ENCODE measurements at regions not wholly inside any gene's neighbourhood (a gene's known extent, or its start where the extent isn't known, plus 50 kb on each side); places are given as distances from the start of the nearest gene placed in this dataset.

GRCh38 chr21:16911166-16911607, 601.7 kb upstream of the CXADR start:
- DNase-seq (ENCODE audit: low read depth) = no peak

- DNase-seq (ENCODE audit: low read depth) = no peak
Observed at GRCh38 chr21:16912075-16912474, 600.8 kb upstream of the CXADR start.

DNA sequence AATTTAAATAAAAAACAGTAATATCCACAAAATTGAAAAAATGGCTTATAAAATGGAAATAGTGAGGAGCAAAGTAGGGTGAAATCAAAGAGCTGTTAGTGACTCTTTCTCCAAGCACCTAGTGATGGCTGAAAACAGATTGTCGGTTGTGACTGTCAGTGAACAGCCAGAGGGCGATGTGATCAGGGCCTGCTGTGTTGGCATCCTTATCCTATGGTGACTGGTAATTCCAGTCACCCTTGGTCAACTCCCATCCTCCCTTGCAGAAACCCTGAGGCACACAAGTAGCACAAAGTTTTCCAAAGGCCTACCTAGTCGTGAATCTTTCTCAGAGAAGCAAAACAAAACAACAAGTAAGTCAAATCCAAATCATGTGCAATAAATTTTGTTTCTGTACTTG, 599.8 kb upstream of the CXADR start:
- DNase-seq (ENCODE audit: low read depth) = no peak

GRCh38 chr21:16928439-16928838, 584.4 kb upstream of the CXADR start:
- no peak for DNase-seq (ENCODE audit: low read depth)

DNA sequence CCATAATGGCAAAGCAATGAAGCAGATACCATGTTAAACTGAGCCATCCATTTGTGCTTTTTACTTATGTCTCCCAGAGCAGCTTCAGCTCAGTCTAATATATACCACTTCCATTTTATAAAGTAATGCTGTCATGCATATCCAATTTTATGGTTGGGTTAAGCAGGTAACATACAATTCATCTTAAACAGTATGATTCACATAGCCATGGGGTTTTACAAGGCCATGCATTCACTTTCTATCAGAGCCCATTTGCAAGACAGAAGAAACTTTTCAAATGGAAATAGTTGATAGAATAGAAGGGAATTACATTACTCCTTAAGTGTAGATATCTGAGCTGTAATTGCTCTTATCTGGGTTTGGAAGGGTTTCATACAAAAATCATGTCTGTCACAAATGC, 580.5 kb upstream of the CXADR start:
- DNase-seq (ENCODE audit: low read depth) = no peak

DNA sequence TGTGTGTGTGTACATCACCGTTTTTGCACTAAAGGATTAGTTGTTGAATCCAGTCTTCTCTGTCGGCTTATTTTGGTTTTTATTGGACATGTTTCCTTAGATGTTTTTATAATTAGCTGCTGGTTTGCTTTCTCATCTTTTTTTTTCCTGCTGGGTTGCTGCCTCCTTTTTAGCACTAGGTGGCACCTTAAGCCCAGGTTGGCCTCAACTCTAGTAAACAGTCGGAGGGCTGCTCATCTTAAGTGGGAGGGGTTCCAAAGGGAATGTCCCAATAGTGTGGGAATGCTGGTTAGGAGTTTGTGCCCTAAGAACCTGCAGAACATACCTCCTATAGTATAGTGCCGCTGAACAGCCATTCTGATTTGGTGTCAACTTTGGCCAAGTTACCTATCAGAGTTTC, 570.1 kb upstream of the CXADR start:
- no peak for DNase-seq (ENCODE audit: low read depth)

DNA sequence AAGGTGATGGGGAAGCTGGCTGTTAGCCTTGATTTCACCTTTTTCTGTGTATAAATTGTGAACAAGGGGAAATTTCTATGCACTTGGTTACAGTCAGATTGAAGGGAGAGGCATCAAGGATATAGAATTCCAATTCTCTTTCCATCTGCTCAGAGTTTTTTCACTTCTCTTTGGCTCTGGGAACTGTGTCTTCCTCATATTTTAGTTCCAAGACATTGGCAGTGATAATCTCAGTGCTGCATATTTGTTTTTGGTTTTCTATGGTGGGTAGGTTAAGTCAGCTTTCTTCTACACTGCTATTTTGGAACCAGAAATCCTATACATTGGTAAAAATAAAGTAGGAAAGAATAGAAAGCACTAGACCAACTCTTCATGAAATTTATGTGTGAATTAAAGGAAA, 569.6 kb upstream of the CXADR start:
- DNase-seq (ENCODE audit: low read depth) = no peak

DNA sequence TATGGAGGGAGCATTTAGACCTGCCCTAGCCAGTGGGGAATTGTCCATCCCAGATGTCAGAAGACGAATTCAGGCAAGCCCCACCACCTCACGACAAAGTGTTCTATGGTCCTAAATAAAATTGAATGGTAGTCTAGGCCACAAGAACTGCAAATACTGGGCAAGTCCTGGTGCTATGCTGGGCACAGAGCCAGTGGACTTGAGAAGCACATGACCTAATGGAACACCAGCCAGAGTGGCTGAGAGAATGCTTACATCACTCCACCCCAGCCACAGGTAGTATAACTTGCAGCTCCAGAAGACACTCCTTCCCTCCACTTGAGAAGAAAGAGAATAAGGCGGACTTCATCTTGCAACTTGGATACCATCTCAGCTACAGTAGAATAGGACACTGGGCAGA, 567.3 kb upstream of the CXADR start:
- no peak for DNase-seq (ENCODE audit: low read depth)

DNA sequence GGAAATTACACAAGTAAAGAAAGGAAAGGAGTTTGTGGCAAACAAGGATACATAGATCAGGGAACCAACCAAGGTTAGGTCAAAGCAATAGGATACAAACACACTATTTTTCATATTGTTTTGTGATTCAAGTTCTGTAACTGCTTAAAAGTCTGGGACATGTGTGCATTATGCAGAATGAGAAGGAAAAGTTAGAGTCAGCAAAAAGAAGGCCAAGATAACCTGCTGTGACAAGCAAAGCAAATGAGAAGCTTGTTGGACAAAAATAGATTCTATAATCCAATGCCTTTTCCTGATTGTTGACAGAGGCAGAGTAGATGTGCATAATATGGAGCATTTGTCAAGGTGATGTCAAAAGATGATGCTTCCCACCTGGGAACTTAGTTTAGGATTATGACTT, 556.0 kb upstream of the CXADR start:
- no peak for DNase-seq (ENCODE audit: low read depth)

DNA sequence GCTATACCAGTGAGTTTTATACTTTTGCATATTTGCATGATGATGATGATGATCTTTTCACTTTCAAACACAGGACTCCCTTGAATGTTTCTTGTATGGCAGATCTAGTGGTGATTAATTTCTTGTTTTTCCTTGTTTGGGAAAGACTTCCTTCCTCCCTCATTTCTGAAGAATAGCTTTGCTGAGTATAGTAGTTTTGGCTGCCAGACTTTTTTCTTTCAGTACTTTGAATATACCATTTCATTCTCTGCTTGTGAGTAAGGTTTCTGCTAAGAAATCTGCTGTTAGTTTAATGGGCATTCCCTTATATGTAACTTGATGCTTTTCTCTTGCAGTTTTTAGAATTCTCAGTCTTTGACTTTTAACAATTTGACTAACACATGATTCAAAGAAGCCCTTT, 547.4 kb upstream of the CXADR start:
- DNase-seq (ENCODE audit: low read depth) = no peak

DNA sequence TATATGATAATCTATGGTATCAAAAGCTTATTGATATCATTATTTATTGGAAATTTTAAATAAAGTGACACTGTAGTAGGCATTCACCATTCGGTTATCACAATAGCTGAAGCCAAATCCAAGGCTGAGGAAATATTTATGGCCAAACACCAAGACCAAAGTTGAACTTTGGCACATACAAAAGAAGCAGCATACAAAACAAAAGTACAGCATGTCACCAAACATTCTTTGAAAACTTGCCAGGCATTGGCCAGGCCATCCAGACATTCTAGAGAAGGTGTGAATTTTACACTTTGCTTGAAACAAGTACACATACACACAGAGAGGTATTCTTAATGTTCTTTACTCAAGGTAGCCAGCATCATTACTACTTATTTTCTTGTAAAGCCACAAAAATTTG, 544.4 kb upstream of the CXADR start:
- no peak for DNase-seq (ENCODE audit: low read depth)

- DNase-seq (ENCODE audit: low read depth) = no peak
Observed at GRCh38 chr21:16969636-16970035, 543.2 kb upstream of the CXADR start.

GRCh38 chr21:16974060-16974459, 538.8 kb upstream of the CXADR start:
- DNase-seq (ENCODE audit: low read depth) = no peak

GRCh38 chr21:16976193-16976592, 536.6 kb upstream of the CXADR start:
- DNase-seq (ENCODE audit: low read depth) = no peak

DNA sequence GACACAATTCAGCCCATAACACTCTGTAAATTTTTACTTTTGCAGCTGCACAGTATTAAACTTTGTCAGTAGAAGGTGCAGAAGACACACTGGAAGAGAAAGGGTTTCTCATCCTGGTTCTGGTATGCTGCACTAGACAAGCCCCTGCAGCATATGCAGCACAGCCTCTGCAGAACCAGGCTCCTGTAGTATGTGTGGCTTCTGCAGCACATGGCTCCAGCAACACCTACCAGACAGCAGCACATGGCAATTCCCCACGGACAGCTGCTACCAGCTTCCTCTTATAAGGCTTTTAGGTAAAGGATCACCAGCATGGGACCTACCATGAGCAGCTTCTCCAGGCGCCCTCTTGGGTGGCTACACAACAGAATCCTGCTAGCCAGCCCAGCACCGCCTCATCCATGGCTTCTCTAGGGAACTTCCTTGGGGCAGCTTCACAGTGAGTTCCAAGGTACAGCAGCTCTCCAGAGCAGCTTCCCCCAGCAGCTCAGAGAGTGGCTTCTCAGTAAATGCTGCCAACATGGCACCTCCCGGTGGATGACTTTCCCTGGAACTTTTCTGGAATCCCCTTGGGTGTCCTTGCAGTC, 534.4 kb upstream of the CXADR start:
- DNase-seq (ENCODE audit: low read depth) = no peak

- DNase-seq (ENCODE audit: low read depth) = no peak
Observed at GRCh38 chr21:16979574-16979973, 533.3 kb upstream of the CXADR start.

- DNase-seq (ENCODE audit: low read depth) = no peak
Observed at GRCh38 chr21:16983420-16983819, 529.4 kb upstream of the CXADR start.

- DNase-seq (ENCODE audit: low read depth) = no peak
Observed at GRCh38 chr21:16992448-16992847, 520.4 kb upstream of the CXADR start.

DNA sequence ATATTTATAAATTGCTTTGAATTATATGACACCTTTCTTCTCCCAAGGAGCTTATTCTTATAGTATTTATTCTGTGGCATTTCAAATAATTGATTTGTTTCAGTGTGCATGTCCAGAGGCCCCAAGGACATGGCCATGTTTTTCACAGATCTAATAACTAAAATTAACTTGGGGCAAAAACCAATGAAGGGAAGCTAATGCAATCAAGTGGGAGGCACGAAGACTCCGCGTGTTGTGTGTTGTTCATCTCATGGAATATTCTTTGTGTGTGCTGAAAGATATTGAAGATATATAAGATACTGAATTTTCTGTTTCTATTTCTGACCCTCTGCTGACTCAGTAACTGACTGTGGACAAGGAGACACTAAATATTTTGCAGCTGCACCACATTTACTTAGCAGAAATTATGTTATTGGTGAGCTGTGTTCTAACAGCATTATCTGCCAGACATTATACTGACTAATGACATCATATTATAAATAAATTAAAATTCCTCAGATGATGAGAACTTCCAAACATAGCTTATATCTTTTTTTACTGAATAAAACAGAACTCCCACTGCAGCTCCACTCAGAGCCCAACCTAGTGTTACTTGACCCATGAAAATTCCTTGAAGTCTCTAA, 519.3 kb upstream of the CXADR start:
- no peak for DNase-seq (ENCODE audit: low read depth)

GRCh38 chr21:17002594-17003257, 510.1 kb upstream of the CXADR start:
- DNase-seq (ENCODE audit: low read depth) = no peak

DNA sequence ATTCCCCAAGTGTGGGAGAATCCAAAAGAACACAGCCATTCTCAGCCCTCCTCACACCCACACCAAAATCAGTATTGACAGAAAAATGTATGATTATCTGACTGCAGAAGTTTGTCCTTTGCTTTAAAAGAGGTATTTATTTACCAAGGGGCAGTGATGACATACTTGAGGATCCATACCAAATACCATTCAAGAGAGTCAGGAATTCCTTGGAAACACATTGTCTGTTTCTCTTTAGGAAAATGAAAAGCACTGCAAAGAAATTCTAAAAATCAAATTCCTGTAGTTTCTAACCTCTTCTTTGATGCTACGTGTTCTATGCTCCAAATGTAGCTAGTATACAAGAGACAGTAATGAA, 509.6 kb upstream of the CXADR start:
- no peak for DNase-seq (ENCODE audit: low read depth)

DNA sequence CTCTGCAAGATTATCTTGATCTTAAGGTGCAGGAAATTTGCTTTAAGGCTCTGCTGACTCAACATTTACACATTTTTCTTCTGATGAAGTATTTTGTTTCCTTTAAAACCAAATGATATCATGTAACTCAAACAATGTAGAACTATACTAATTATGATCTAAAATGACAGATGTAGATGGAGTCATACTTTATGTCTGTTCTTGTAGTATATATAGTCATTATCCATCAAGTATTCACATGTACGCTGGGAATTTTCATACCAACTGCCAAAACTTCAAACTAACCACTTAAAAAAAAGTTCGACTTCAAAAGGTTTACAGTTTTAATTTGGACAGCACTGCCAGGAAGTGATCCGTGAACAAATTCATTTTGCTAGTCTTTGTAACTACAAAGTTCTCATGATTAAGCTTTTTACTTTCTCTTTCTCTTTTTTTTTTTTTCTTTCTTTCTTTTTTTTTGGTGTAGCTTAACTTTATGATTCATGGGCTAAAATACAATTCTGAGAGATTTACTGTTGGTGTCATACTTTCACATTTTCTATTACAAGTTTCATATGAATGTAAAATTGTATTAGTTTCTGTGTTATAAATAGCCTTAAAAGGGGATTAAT, 509.0 kb upstream of the CXADR start:
- DNase-seq (ENCODE audit: low read depth) = no peak

GRCh38 chr21:17032141-17032655, 480.6 kb upstream of the CXADR start:
- no peak for DNase-seq (ENCODE audit: low read depth)
